A673 (cell line): ENCODE measurements at regions not wholly inside any gene's neighbourhood (a gene's known extent, or its start where the extent isn't known, plus 50 kb on each side); places are given as distances from the start of the nearest gene placed in this dataset.

Experiments
- BruUV-seq: library from RNA; stranded (reverse); fragments of 400-500 nt; replicated peaks from 2 replicates; lab custom pipeline; 2021; lab: Mats Ljungman, UMichigan
- CTCF ChIA-PET: fragments of 300-600 bp; sonication (Branson Sonifier 250); formaldehyde crosslinking; loops from one replicate; lab custom pipeline; 2022; ENCODE audit warnings: antibody characterized with exemption; lab: Charles Lee
- POLR2A ChIA-PET: fragments of 300-600 bp; sonication (Branson Sonifier 250); formaldehyde crosslinking; loops from one replicate; lab custom pipeline; 2022; ENCODE audit warnings: antibody characterized with exemption; ENCODE audit not compliant: low non-redundant PET; lab: Charles Lee
- DNase-seq: peaks from one replicate; pipeline ENCODE4 v3.0.0-alpha.2; 2015; ENCODE audit warnings: low spot score
- H3K27ac ChIP-seq: fragments of 200-600 bp; sonication (generic); 2 replicates; pipeline ENCODE4 v1.5.1; 2016; ENCODE audit warnings: mixed run types, low read depth, mild to moderate bottlenecking, mixed read lengths, antibody characterized with exemption, low read length; ENCODE audit not compliant: poor library complexity, severe bottlenecking
- H3K27me3 ChIP-seq: fragments of 200-600 bp; sonication (generic); replicated peaks from 2 replicates; pipeline ENCODE4 v1.6.1; 2017; ENCODE audit warnings: mixed run types, low read depth, mild to moderate bottlenecking, mixed read lengths, antibody characterized with exemption, low read length; ENCODE audit not compliant: insufficient read depth, poor library complexity
- H3K36me3 ChIP-seq: fragments of 200-600 bp; sonication (generic); 2 replicates; pipeline ENCODE4 v1.6.1; 2016; ENCODE audit warnings: mixed run types, mild to moderate bottlenecking, mixed read lengths, antibody characterized with exemption, low read length; ENCODE audit not compliant: insufficient read depth, poor library complexity, severe bottlenecking
- H3K4me1 ChIP-seq: fragments of 200-600 bp; sonication (generic); 2 replicates; pipeline ENCODE4 v1.6.1; 2017; ENCODE audit warnings: mixed run types, mild to moderate bottlenecking, mixed read lengths, antibody characterized with exemption, low read length; ENCODE audit not compliant: insufficient read depth, poor library complexity, severe bottlenecking
- H3K4me3 ChIP-seq: fragments of 200-600 bp; sonication (generic); 2 replicates; pipeline ENCODE4 v1.5.1; 2016; ENCODE audit warnings: low read depth, mixed run types, mild to moderate bottlenecking, mixed read lengths, low read length; ENCODE audit not compliant: poor library complexity, severe bottlenecking
- H3K9me3 ChIP-seq: fragments of 200-600 bp; sonication (generic); 2 replicates; pipeline ENCODE4 v1.6.1; 2016; ENCODE audit warnings: mixed run types, low read depth, mild to moderate bottlenecking, mixed read lengths, antibody characterized with exemption, low read length; ENCODE audit not compliant: poor library complexity, severe bottlenecking
- CTCF ChIP-seq: fragments of 300-800, 200-600 bp; sonication (generic); conservative IDR thresholded peaks from 2 replicates; pipeline ENCODE4 v1.5.1; 2017; ENCODE audit warnings: low read depth, mild to moderate bottlenecking, antibody characterized with exemption, low read length, moderate library complexity, mixed read lengths
- EZH2 ChIP-seq: fragments of 200-600 bp; sonication (generic); IDR thresholded peaks from 2 replicates; pipeline ENCODE4 v1.6.1; 2017; ENCODE audit warnings: borderline replicate concordance, low read depth, mild to moderate bottlenecking, mixed read lengths, antibody characterized with exemption, low read length; ENCODE audit not compliant: poor library complexity, severe bottlenecking
- intact Hi-C: fragments of 100-400 bp; cut with micrococcal nuclease; formaldehyde crosslinking; loops from one replicate; pipeline ENCODE4 v1.10.0; 2022; ENCODE audit not compliant: unreplicated experiment

- no peak for DNase-seq
- CTCF ChIA-PET: no interaction called here
- Histone ChIP-seq H3K4me3 (no peak overlapping the region), H3K4me1 (no peaks in the 10 kb centered on the region), H3K9me3 (no peaks in the 10 kb centered on the region), H3K27ac (no peak overlapping the region), H3K36me3 (no peaks in the 10 kb centered on the region), H3K27me3 (no peaks in the 10 kb centered on the region)
- no TSS peak for BruUV-seq
- POLR2A ChIA-PET: no interaction called here
- TF ChIP-seq EZH2: no peak
- TF ChIP-seq CTCF: no peak
- intact Hi-C loops: no loop called here
These were observed 318.0 kb downstream of the TAF11L14 start for GRCh38 chr5:17952231-17952630.

- Histone ChIP-seq H3K9me3 (no peaks in the 10 kb centered on the region), H3K4me1 (no peaks in the 10 kb centered on the region), H3K36me3 (no peaks in the 10 kb centered on the region), H3K27ac (no peak overlapping the region), H3K4me3 (no peak overlapping the region), H3K27me3 (no peaks in the 10 kb centered on the region)
- intact Hi-C loops: no loop called here
- TF ChIP-seq EZH2 (no peak), CTCF (no peak)
- CTCF ChIA-PET: no interaction called here
- no peak for DNase-seq
- POLR2A ChIA-PET: no interaction called here
- no TSS peak for BruUV-seq
These were observed 329.8 kb downstream of the TAF11L14 start for GRCh38 chr5:17964067-17964466.

- no TSS peak for BruUV-seq
- Histone ChIP-seq H3K36me3 (no peaks in the 10 kb centered on the region), H3K9me3 (no peaks in the 10 kb centered on the region), H3K27ac (no peak overlapping the region), H3K4me1 (no peaks in the 10 kb centered on the region), H3K4me3 (no peak overlapping the region), H3K27me3 (no peaks in the 10 kb centered on the region)
- no peak for DNase-seq
- POLR2A ChIA-PET: no interaction called here
- intact Hi-C loops: no loop called here
- CTCF ChIA-PET: no interaction called here
- no peak for TF ChIP-seq CTCF
These were observed 332.6 kb downstream of the TAF11L14 start for GRCh38 chr5:17966640-17967402.
